GM23248 (cell line): ENCODE measurements at regions not wholly inside any gene's neighbourhood (a gene's known extent, or its start where the extent isn't known, plus 50 kb on each side); places are given as distances from the start of the nearest gene placed in this dataset.

ENCODE experiments used
- EZH2 ChIP-seq: fragments of 200-600 bp; sonication (generic); IDR thresholded peaks from 2 replicates; pipeline ENCODE4 v1.6.1; 2018; ENCODE audit warnings: antibody characterized with exemption, mild to moderate bottlenecking; ENCODE audit not compliant: insufficient read depth, poor library complexity, severe bottlenecking
- EZH2phosphoT487 ChIP-seq: fragments of 200-600 bp; sonication (generic); IDR thresholded peaks from 2 replicates; pipeline ENCODE4 v1.6.1; 2018; ENCODE audit warnings: antibody characterized with exemption, moderate library complexity, mild to moderate bottlenecking, low read depth; ENCODE audit not compliant: insufficient read depth

GRCh38 chr1:60867782-60868181 lies 214.6 kb upstream of the NFIA start:
- TF ChIP-seq EZH2phosphoT487 (no peak), EZH2 (no peak)
